NCI-H2107 treated with DMSO at 0.1 percent for 48 hours (cell line): ENCODE measurements at regions not wholly inside any gene's neighbourhood (a gene's known extent, or its start where the extent isn't known, plus 50 kb on each side); places are given as distances from the start of the nearest gene placed in this dataset.
"Not testable (repeated sequence)": the region's sequence is repeated elsewhere in the genome, so short reads cannot be mapped to it uniquely, and the experiment has no call there.

Experiments used
- DNase-seq: peaks from one replicate; lab custom pipeline; 2025; ENCODE audit not compliant: unreplicated experiment; lab: John Stamatoyannopoulos, UW

DNA sequence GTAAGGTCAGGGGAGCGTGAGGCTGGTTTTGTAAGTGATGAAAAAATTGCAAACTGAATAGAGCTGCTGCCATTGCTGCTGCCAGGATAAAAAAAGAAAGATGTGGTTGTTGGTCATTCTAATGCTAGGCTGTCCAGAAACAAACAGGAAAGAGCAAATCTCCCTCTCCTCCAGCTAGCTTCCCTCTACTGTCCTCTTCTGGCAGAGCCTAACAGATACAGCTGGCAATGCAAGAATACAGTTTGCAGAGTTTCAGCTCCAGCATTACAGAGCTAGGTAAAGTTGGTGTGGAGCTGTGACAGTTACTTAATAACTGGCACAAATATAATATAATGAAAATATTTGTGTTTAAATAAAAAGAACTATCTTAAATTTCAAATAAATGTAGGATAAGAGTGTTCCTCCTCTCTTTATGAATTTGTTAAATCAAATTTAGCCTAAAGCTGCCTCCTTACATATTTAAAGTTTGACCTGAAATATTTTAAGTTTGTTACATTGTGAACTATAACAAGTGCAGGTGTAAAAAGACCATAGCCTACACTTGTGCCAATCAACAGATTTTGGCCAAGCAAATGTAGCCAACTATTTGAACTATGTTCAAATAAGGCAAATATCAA is 407.7 kb downstream of the SH2D4B start:
- DNase-seq: no peak

- no peak for DNase-seq
These were observed 408.4 kb downstream of the SH2D4B start for GRCh38 chr10:80946073-80946472.

DNA sequence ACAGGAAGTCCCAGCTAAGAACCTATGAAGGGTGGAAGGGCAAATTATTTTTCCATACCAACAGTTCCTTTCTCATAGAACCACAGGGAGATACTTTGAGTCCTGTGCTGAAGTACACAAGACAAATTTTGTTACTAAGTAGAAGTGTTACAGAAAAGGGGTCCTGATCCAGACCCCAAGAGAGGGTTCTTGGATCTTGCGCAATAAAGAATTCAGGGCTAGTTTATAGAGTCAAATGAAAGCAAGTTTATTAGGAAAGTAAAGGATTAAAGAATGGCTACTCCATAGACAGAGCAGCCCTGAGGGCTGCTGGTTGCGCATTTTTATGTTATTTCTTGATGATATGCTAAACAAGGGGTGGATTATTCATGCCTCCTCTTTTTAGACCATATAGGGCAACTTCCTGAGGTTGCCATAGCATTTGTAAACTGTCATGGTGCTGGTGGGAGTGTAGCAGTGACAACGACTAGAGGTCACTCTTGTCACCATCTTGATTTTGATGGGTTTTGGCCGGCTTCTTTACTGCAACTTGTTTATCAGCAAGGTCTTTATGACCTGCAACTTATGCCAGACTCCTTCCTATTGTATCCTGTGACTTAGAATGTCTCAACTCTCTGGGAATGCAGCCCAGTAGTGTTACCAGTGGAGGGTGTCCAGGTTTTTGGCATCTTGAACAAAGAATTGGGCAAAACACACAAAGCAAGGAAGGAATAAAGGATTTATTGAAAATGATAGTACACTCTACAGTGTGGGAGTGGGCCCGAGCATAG is 409.4 kb downstream of the SH2D4B start:
- DNase-seq: no peak

- DNase-seq: no peak
These were observed 412.1 kb downstream of the SH2D4B start for GRCh38 chr10:80949785-80950184.

GRCh38 chr10:80952436-80952835 is 414.7 kb downstream of the SH2D4B start:
- no peak for DNase-seq

GRCh38 chr10:80957161-80957560 is 419.5 kb downstream of the SH2D4B start:
- DNase-seq: no peak

DNA sequence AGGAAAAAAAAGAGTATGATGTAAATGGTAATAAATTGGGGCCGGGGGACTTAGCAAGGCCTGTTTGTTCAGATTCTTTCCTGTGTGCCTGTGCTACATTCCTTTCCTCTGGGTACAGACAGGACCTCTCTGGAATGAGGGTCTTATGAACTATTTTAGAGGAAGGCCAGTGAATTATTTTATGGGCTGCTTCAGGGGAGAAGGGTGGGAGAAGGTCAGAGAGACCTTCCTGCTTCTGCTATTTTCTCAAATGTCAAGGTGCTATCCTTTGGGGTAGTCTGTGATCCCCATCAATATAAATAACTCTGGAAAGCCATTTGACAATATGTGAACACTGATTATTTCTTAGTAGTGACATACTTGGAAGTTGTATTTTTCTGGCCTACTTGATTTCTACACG is 426.5 kb downstream of the SH2D4B start:
- DNase-seq: no peak

GRCh38 chr10:80964955-80965614 is 427.4 kb downstream of the SH2D4B start:
- DNase-seq: no peak

- no peak for DNase-seq
These were observed 428.8 kb downstream of the SH2D4B start for GRCh38 chr10:80966326-80966986.

GRCh38 chr10:80967357-80967756 is 429.7 kb downstream of the SH2D4B start:
- not testable (repeated sequence) for DNase-seq

DNA sequence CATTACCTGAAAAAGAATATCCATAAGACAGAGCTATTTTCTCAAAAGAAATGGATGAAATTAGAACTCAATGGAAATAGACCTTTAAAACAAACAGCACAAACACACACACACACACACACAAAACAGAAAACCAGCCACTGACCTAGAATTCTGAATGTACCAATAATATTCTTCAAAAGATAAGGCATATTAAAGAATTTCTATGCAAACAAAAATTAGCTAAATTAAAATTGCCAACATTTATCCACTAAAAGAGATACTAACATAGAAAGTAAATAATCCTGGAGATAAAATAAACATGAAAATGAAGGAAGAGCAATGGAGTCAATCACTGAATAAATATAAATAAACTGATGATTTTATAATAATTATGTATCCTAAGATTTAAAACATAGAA is 431.2 kb downstream of the SH2D4B start:
- no peak for DNase-seq

DNA sequence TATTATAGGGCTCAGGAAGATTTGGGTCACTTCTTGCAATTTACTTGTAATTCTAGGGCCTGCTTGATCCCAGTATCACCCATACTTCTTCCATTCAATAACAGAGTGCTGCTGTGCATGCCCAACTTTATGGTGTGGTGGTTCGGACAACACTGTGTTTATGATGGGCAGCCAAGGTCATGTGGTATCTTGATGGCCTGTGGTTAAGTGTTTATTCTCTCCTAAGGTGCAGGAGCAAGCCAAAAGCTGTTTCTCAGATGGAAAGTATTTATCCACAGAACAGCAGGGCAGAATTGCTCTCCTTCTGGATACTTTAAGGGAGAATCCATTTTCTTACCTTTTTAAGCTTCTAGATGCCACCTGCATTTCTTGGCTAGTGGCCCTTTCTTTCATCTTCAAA is 433.8 kb downstream of the SH2D4B start:
- no peak for DNase-seq

DNA sequence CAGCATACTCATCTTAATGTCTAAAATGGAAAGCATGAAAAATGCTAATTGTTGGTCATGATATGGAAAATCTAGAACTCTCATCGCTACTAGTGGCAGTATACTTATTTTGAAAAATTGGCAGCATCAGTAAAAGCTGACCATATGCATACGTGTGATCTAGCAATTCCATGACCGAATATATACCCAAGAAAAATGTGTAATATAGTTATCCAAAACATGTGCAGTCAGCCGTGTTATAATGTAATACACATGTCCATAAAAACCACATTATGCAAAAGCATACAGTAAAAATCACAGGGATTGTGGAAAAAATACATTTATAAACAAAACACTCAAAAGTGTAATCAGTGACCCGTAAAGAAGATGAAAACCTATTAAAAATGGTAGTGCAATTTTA is 439.0 kb downstream of the SH2D4B start:
- no peak for DNase-seq

- DNase-seq: no peak
These were observed 447.4 kb downstream of the SH2D4B start for GRCh38 chr10:80985102-80985501.

DNA sequence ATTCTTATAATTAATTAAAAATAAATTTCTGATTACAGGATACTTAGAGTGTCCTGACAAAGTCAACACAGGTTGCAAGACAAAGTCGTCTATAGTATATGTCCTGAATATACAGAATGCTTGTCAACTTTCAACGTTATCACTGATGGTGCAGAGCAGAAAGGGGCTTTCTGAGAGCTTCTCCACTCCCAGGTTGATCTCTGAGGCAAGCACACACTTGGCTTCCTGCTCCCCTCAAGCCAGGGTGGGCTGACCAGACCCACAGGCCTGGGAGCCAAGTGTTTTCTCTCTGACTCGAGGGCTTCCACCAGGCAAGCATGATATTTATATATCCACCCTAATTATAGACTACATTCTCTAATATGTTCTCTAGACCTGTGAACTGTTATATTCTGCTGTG is 448.9 kb downstream of the SH2D4B start:
- no peak for DNase-seq

GRCh38 chr10:80988755-80989154 is 451.1 kb downstream of the SH2D4B start:
- no peak for DNase-seq

DNA sequence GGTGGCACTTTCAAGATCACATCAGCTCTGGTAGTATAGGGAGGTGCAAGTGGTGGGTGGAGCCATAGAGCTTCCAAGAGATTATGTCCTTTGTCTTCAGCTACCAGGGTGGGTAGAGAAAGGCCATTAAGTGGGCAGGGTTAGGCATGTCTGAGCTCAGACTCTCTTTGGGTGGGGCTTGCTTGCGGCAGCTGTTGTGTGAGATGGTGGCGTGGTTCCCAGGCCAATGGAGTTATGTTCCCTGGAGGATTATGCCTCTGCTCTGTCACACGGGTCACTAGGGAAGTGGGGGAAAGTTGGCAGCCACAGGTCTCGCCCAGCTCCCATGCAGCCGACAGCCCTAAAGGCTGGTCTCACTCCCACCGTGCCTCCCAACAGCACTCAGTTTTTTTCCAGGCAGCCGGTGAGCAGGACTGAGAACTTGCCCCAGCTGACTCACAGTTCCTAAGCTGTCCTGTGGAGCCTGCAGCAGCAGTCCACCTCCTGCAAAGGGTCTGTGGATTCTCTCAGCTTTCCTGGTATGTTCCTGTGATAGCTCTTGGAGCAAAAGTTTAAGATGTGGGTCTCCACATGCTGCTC is 459.0 kb downstream of the SH2D4B start:
- no peak for DNase-seq

DNA sequence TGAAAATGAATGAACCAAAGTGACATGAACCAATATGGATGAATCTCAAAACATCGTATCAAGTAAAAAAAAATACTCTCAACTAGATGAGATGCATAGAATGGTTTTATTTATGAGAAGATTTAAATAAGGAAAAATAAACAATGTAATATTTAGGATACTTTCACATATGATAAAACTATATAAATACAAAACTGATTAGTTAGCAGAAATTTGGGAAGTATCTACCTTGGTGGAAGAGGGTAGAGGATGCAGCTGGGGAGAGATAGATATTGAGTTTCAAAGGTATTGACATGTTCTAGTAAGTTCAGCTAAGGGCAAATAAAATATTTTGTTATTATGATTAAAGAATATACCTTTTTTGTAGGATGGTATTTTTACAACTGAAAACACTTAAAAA is 463.1 kb downstream of the SH2D4B start:
- DNase-seq: no peak

- DNase-seq: no peak
These were observed 464.7 kb downstream of the SH2D4B start for GRCh38 chr10:81002382-81002781.

DNA sequence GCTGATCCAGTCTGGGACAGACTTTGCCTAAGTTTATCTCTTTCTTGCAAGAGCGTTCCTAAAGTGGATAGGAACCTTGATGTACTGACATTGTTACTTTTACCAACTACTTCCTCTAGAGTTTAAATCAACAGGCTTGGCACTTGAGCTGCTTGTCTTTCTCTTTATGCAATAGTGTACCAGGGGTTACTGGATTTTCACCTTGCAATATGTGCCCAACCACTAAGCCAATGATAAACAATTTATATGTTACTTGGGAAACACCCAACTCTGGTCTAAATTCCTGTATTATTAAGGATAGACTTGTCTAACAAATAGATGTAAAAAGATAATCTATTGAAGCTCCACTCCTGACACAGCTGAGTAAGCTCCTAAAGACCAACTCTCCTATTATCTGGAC is 470.2 kb downstream of the SH2D4B start:
- DNase-seq: no peak

DNA sequence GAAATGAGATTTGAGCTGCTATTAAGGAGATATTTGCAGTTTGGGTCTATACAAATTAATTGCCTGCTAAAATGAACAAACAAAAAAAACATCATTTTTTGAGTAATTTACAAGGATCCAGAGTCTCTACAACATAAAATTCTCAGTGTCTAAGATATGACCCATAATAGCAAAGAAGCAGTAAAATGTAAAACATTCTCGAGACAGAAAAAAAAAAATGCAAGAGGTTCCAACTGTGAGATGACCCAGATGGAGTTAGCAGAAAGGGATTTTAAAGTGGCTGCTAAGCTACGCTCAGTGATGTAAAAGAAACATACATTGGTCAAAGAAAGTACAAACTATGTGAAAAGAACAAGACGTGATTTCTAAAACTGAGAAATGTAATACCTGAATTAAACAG is 471.0 kb downstream of the SH2D4B start:
- no peak for DNase-seq
